ENCODE measurements at regions not wholly inside any gene's neighbourhood (a gene's known extent, or its start where the extent isn't known, plus 50 kb on each side); places are given as distances from the start of the nearest gene placed in this dataset.

DNA sequence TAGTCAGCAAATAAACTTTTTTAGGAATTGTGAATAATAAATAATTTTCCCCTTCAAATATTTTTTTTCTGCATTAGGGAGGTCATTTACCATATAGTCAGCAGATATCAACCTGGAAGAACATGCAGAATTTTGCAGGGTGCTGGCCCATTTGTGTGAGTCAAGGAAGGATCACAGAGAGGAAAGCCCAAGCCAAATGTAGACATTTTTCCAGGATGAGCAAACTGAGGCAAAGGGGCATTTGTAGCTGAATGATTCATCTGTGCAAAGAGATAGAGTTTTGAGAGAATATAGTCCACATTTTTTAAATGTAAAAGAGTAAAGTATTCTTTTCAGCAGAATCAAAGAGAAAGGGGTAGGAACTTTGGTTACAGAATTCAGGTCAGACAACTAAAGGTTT, 555.5 kb upstream of the MARCKS start:
- Histone ChIP-seq H3K4me3 (no peak overlapping the region), H3K9me3 (no peaks in the 10 kb centered on the region), H3K4me1 (ENCODE audit: insufficient read depth) (no peaks in the 10 kb centered on the region), H3K27ac (no peak overlapping the region), H3K27me3 (no peaks in the 10 kb centered on the region), H3K36me3 (no peaks in the 10 kb centered on the region)
- DNase-seq = no peak
- intact Hi-C loops (cut with DNase I) = no loop called here
- TF ChIP-seq, protein P1, sequence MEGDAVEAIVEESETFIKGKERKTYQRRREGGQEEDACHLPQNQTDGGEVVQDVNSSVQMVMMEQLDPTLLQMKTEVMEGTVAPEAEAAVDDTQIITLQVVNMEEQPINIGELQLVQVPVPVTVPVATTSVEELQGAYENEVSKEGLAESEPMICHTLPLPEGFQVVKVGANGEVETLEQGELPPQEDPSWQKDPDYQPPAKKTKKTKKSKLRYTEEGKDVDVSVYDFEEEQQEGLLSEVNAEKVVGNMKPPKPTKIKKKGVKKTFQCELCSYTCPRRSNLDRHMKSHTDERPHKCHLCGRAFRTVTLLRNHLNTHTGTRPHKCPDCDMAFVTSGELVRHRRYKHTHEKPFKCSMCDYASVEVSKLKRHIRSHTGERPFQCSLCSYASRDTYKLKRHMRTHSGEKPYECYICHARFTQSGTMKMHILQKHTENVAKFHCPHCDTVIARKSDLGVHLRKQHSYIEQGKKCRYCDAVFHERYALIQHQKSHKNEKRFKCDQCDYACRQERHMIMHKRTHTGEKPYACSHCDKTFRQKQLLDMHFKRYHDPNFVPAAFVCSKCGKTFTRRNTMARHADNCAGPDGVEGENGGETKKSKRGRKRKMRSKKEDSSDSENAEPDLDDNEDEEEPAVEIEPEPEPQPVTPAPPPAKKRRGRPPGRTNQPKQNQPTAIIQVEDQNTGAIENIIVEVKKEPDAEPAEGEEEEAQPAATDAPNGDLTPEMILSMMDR (IDR thresholded peaks at IDR 0.05) = no peak
- no peak for TF ChIP-seq EP300 (IDR thresholded peaks at IDR 0.05)
- no peak for TF ChIP-seq POLR2A (IDR thresholded peaks at IDR 0.05)

DNA sequence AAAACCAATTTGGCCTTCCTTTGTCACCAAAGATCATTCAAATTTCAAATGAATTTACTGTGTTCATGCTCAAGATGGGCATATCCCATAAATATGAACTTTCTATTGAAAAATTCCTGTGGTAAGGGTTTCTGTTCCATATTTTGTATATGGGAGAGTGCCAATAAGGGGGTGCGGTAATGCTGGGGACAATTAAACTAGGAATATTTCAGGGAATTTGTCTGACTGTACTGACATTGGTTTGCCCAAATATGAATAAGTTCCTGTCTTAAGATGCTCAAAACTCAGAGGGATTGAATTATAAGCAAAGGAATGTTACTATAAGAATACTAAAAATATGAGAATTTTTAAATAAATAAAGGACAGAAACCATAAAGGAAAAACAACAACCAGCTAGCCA, 553.0 kb upstream of the MARCKS start:
- Histone ChIP-seq H3K4me3 (no peak overlapping the region), H3K9me3 (no peaks in the 10 kb centered on the region), H3K27ac (no peak overlapping the region), H3K36me3 (no peaks in the 10 kb centered on the region), H3K27me3 (no peaks in the 10 kb centered on the region), H3K4me1 (ENCODE audit: insufficient read depth) (no peaks in the 10 kb centered on the region)
- TF ChIP-seq POLR2A (IDR thresholded peaks at IDR 0.05) = no peak
- no peak for TF ChIP-seq EP300 (IDR thresholded peaks at IDR 0.05)
- TF ChIP-seq, protein P1 (IDR thresholded peaks at IDR 0.05) = no peak
- 95 to 100% (median 95%) methylated on average over 1 of the region's 1 CpG for WGBS, 3 donors
- no peak for DNase-seq
- intact Hi-C loops (cut with DNase I) = no loop called here

DNA sequence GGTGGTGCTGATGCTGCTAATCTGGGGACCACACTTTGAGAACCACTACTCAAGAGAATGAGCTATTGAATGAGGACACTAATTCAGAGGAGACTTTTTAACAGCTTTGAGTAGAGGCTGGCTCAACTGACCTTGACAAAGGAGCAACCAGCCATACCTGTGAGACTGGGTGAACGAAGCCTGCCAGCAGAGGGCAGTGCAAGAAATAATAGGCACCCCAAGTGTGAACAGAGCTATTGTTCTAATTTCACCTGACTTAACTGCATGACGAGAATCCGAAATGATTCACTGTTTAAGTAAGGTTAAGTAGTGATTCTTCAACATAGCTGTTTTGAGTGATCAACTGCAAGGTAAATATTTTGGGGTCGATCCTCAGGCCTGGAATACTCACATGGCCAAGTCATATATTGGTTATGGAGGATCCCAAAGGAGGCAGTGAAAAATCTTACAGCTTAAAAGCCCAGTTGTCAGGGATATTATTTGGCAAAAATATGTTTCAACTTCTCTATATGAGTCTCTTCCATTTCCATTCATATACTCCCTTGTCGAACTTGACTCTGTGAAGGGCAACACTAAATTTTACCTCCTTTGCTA, 550.5 kb upstream of the MARCKS start:
- Histone ChIP-seq H3K4me1 (ENCODE audit: insufficient read depth) (no peaks in the 10 kb centered on the region), H3K9me3 (no peaks in the 10 kb centered on the region), H3K27me3 (no peaks in the 10 kb centered on the region), H3K36me3 (no peaks in the 10 kb centered on the region), H3K4me3 (no peak overlapping the region), H3K27ac (no peak overlapping the region)
- intact Hi-C loops (cut with DNase I) = no loop called here
- peak; percentile 21 to 66 (median 29) for DNase-seq
- WGBS, 3 donors = 75 to 87% (median 77%) methylated on average over 5 of the region's 5 CpGs
- TF ChIP-seq, protein P1 (IDR thresholded peaks at IDR 0.05) = peak in 2 of 3 donors; percentile 14 to 34
- no peak for TF ChIP-seq POLR2A (IDR thresholded peaks at IDR 0.05)

DNA sequence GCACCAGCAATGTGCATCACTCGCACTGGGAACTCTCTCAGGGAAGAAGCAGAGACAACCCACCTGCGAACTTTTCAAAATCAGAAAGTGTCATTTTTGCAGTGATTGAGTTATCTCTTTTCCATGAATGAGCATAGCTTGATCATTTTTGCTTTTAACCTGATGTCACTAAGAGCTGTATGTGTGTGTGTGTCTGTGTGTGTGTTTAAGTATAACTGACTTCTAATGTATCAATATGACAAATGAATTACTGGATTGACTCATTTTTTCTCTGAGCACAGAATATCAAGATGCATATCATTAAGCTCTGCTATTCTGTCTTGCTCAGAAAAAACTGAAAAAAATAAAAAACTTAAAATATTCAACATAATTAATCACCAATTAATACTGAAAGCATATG, 548.9 kb upstream of the MARCKS start:
- Histone ChIP-seq H3K4me1 (ENCODE audit: insufficient read depth) (no peaks in the 10 kb centered on the region), H3K4me3 (no peak overlapping the region), H3K9me3 (no peaks in the 10 kb centered on the region), H3K36me3 (no peaks in the 10 kb centered on the region), H3K27ac (no peak overlapping the region), H3K27me3 (no peaks in the 10 kb centered on the region)
- no peak for TF ChIP-seq EP300 (IDR thresholded peaks at IDR 0.05)
- TF ChIP-seq, protein P1 (IDR thresholded peaks at IDR 0.05) = no peak
- TF ChIP-seq POLR2A (IDR thresholded peaks at IDR 0.05) = no peak
- no peak for DNase-seq
- intact Hi-C loops (cut with DNase I) = no loop called here
- 95 to 97% (median 97%) methylated on average over 2 of the region's 2 CpGs for WGBS, 3 donors

Data from ovary (tissue), 7 donors.